Omental fat pad (tissue), 3 donors: ENCODE measurements at regions not wholly inside any gene's neighbourhood (a gene's known extent, or its start where the extent isn't known, plus 50 kb on each side); places are given as distances from the start of the nearest gene placed in this dataset.

Experiments used
- ATAC-seq: fragments of 150-250 bp; one replicate; pipeline ENCODE4 v1.9.1; 2016; ENCODE audit warnings: mild to moderate bottlenecking, moderate library complexity; ENCODE audit not compliant: low FRiP score
- DNase-seq: peaks from one replicate; pipeline ENCODE4 v3.0.0-alpha.2; 2019; ENCODE audit warnings: low spot score
- CTCF ChIP-seq, 3 donors: fragments of 450-650 bp; IDR thresholded peaks; one replicate each; pipeline ENCODE4 v1.5.1; 2016 to 2017; ENCODE audit warnings: antibody characterized with exemption in 3 of 3, mild to moderate bottlenecking in 3 of 3, moderate library complexity in 2 of 3

DNA sequence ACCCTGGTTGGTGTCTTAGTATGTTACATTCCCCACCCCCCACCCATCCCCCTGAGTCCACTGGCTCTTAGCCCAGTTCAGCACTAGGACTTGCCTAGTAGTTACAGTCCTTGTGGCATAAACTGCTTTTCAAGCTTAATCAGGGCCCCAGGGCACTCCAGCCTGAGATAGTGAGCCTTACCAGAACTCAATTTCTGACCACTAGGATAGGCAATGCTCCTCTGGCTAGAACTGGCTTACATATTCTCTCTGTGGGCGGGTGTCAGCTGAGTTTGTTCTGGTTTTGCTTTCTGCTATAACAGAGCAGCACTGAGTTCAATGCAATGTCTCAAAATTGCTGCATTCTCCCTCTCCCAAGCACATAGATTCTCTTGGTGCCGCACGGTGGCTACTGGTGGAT is 391.4 kb upstream of the DIPK2B start:
- ATAC-seq (no peak), DNase-seq (no peak)
- TF ChIP-seq CTCF (IDR thresholded peaks at IDR 0.05) = no peak

- no peak for TF ChIP-seq CTCF (IDR thresholded peaks at IDR 0.05)
- ATAC-seq (no peak), DNase-seq (no peak)
These were observed 391.0 kb upstream of the DIPK2B start for GRCh38 chrX:45591650-45592049.

DNA sequence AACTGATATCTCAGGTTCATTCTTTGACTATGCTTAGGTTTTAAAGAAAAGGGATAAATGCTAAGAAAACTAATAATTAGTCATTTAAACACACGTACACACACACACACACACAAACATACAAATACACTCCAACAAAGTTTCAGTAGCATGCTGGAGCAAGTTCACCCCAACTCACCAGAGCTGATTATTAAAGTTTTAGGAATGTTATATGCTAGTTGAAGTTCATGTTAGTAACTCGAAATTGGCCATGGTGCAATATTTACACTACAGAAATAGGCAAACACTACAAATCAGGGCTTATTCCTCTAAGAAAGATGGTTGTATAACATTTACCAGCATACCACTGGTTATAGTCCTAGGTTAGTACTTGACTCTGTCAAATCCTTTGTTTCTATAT is 384.0 kb upstream of the DIPK2B start:
- no peak for TF ChIP-seq CTCF (IDR thresholded peaks at IDR 0.05)
- ATAC-seq = no peak
- DNase-seq = no peak

DNA sequence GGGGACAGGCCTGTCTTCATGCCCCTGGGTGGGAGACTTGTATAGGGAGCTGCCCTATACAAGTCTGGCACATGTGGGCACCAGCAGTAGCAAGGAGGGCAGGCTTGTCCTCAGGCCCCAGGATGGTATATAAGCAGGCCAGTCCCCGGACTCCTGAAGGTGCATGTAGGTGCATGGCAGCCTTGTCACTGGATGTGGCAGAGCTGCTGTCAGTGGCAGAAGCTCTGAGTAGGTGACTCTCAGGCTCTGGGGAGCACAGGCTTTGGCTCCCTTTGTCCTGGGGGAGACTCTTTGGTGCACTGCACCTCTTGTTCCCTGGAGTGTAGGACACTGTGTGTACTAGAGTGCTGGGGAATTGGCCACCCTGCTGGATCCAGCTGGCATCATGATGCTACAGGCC is 376.7 kb upstream of the DIPK2B start:
- DNase-seq = no peak
- TF ChIP-seq CTCF (IDR thresholded peaks at IDR 0.05) = no peak
- no peak for ATAC-seq

GRCh38 chrX:45571453-45571852 is 370.8 kb upstream of the DIPK2B start:
- ATAC-seq = no peak

DNA sequence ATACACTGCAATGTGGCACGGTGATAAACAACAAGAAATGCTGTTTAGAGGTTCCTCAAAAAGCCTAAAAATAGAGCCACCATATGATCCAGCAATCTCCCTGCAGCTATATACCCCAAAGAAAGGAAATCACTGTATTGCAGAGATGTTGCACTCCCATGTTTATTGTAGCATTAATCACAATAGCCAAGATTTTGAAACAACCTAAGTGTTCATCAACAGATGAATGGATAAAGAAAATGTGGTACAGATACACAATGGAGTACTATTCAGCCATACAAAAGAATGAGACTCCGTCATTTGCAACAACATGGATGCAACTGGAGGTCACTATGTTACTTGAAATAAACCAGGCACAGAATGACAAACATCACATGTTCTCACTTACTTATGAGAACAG is 365.8 kb upstream of the DIPK2B start:
- ATAC-seq = no peak

More at GRCh38 chrX:45571453-45571852, 370.8 kb upstream of the DIPK2B start:
- no peak for TF ChIP-seq CTCF (IDR thresholded peaks at IDR 0.05)
- no peak for DNase-seq

DNA sequence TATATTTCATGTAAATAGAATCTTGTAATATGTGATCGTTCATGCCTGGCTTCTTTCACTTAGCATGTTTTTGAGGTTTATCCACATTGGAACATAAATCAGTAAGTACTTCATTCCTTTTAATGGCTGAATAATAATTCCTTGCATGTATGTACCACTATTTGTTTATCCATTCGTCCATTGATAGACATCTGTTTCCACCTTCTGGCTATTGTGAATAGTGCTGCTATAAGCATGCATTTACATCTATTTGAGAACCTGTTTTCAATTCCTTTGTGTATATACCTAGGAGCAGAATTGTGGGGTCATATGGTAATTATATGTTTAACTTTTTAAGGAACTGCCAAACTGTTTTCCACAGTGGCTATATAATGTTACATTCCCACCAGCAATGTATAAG is 356.7 kb upstream of the DIPK2B start:
- ATAC-seq = no peak
- no peak for TF ChIP-seq CTCF (IDR thresholded peaks at IDR 0.05)
- DNase-seq = no peak

More for the DNA sequence above, 365.8 kb upstream of the DIPK2B start:
- TF ChIP-seq CTCF (IDR thresholded peaks at IDR 0.05) = no peak
- DNase-seq = no peak
